GM23338 (cell line): ENCODE measurements at regions not wholly inside any gene's neighbourhood (a gene's known extent, or its start where the extent isn't known, plus 50 kb on each side); places are given as distances from the start of the nearest gene placed in this dataset.

Experiments used
- ATAC-seq: fragments of 200-7000 bp; cut with Tn5 transposase; 3 replicates; pipeline ENCODE4 v1.9.1; 2020
- DNase-seq: peaks from one replicate; pipeline ENCODE4 v3.0.0-alpha.2; 2015; ENCODE audit warnings: low spot score
- H2AFZ ChIP-seq: fragments of 200-600 bp; sonication (generic); 2 replicates; pipeline ENCODE4 v1.8.0; 2016; ENCODE audit warnings: antibody characterized with exemption, mild to moderate bottlenecking, moderate library complexity
- H3F3A ChIP-seq: fragments of 200-600 bp; sonication (generic); replicated peaks from 2 replicates; pipeline ENCODE4 v1.8.0; 2017; ENCODE audit warnings: antibody characterized with exemption, mixed run types, low read depth
- H3K27ac ChIP-seq: fragments of 200-600 bp; sonication (generic); 2 replicates; pipeline ENCODE4 v1.6.1; 2016; ENCODE audit warnings: low read depth
- H3K27me3 ChIP-seq: fragments of 200-600 bp; sonication (generic); 2 replicates; pipeline ENCODE4 v1.8.0; 2016; ENCODE audit warnings: mild to moderate bottlenecking, mixed run types, moderate library complexity; ENCODE audit not compliant: insufficient read depth
- H3K36me3 ChIP-seq: fragments of 200-600 bp; sonication (generic); 2 replicates; pipeline ENCODE4 v1.8.0; 2016; ENCODE audit warnings: mild to moderate bottlenecking; ENCODE audit not compliant: insufficient read depth
- H3K4me1 ChIP-seq: fragments of 200-600 bp; sonication (generic); 2 replicates; pipeline ENCODE4 v1.8.0; 2016; ENCODE audit warnings: mild to moderate bottlenecking, moderate library complexity; ENCODE audit not compliant: insufficient read depth
- H3K4me2 ChIP-seq: fragments of 200-600 bp; sonication (generic); 2 replicates; pipeline ENCODE4 v1.7.1; 2017; ENCODE audit warnings: mixed run types
- H3K4me3 ChIP-seq: fragments of 200-600 bp; sonication (generic); 2 replicates; pipeline ENCODE4 v1.6.1; 2016; ENCODE audit warnings: mixed run types
- H3K79me2 ChIP-seq: fragments of 200-600 bp; sonication (generic); replicated peaks from 2 replicates; pipeline ENCODE4 v1.8.0; 2017; ENCODE audit warnings: mild to moderate bottlenecking; ENCODE audit not compliant: insufficient read depth
- H3K9me2 ChIP-seq: fragments of 200-600 bp; sonication (generic); 2 replicates; pipeline ENCODE4 v1.8.0; 2017; ENCODE audit not compliant: insufficient read depth
- H4K20me1 ChIP-seq: fragments of 200-600 bp; sonication (generic); replicated peaks from 2 replicates; pipeline ENCODE4 v1.8.0; 2017; ENCODE audit warnings: mild to moderate bottlenecking; ENCODE audit not compliant: insufficient read depth
- H3K27ac Mint-ChIP-seq: 2 replicates; pipeline ENCODE4 v1.8.0; 2020; ENCODE audit warnings: inconsistent platforms, mild to moderate bottlenecking, moderate library complexity, mixed read lengths
- H3K27me3 Mint-ChIP-seq: 3 replicates; pipeline ENCODE4 v1.8.0; 2022; ENCODE audit warnings: low read depth, mild to moderate bottlenecking, moderate library complexity, mixed read lengths, inconsistent platforms; ENCODE audit not compliant: insufficient read depth, poor library complexity
- H3K36me3 Mint-ChIP-seq: 3 replicates; pipeline ENCODE4 v1.8.0; 2021; ENCODE audit warnings: low read depth, mild to moderate bottlenecking, inconsistent platforms, moderate library complexity, mixed read lengths
- H3K4me1 Mint-ChIP-seq: 3 replicates; pipeline ENCODE4 v1.8.0; 2020; ENCODE audit warnings: mild to moderate bottlenecking, inconsistent platforms, mixed read lengths
- H3K4me3 Mint-ChIP-seq: 3 replicates; pipeline ENCODE4 v1.8.0; 2021; ENCODE audit warnings: moderate library complexity, mild to moderate bottlenecking, inconsistent platforms, mixed read lengths
- H3K9me3 Mint-ChIP-seq: 3 replicates; pipeline ENCODE4 v1.8.0; 2020; ENCODE audit warnings: moderate library complexity, mild to moderate bottlenecking, inconsistent platforms, mixed read lengths
- CREB1 ChIP-seq: fragments of 250-450 bp; sonication (Bioruptor Pico); IDR thresholded peaks from 2 replicates; pipeline ENCODE4 v1.5.0; 2020; ENCODE audit warnings: low read depth, mild to moderate bottlenecking, moderate library complexity
- EZH2phosphoT487 ChIP-seq: fragments of 200-600 bp; sonication (generic); IDR thresholded peaks from one replicate; pipeline ENCODE4 v1.8.1; 2018; ENCODE audit warnings: antibody characterized with exemption; ENCODE audit not compliant: unreplicated experiment
- JUNB ChIP-seq: IDR thresholded peaks from one replicate; pipeline ENCODE4 v1.6.1; 2016; ENCODE audit warnings: antibody characterized with exemption; ENCODE audit not compliant: unreplicated experiment
- NANOG ChIP-seq: IDR thresholded peaks from 2 replicates; pipeline ENCODE4 v1.6.1; 2016; ENCODE audit warnings: antibody characterized with exemption, borderline replicate concordance
- POLR2AphosphoS5 ChIP-seq: IDR thresholded peaks from 2 replicates; pipeline ENCODE4 v1.6.1; 2016; ENCODE audit warnings: antibody characterized with exemption, low read depth
- STAT1 ChIP-seq: IDR thresholded peaks from one replicate; pipeline ENCODE4 v1.6.1; 2016; ENCODE audit warnings: antibody characterized with exemption; ENCODE audit not compliant: unreplicated experiment
- ZNF114 ChIP-seq: fragments of 250-450 bp; sonication (Bioruptor Pico); IDR thresholded peaks from 2 replicates; pipeline ENCODE4 v1.5.0; 2020; ENCODE audit warnings: mild to moderate bottlenecking, moderate library complexity
- TF ChIP-seq, protein P1 (sequence below): fragments of 250-450 bp; sonication (Bioruptor Pico); IDR thresholded peaks from 2 replicates; pipeline ENCODE4 v1.5.0; 2020; ENCODE audit warnings: mild to moderate bottlenecking, moderate library complexity
- TF ChIP-seq, protein P2 (sequence below): IDR thresholded peaks from 2 replicates; pipeline ENCODE4 v1.6.1; 2016; ENCODE audit warnings: antibody characterized with exemption
- TF ChIP-seq, protein P3 (sequence below): IDR thresholded peaks from one replicate; pipeline ENCODE4 v1.6.1; 2018; ENCODE audit warnings: antibody characterized with exemption; ENCODE audit not compliant: unreplicated experiment

DNA sequence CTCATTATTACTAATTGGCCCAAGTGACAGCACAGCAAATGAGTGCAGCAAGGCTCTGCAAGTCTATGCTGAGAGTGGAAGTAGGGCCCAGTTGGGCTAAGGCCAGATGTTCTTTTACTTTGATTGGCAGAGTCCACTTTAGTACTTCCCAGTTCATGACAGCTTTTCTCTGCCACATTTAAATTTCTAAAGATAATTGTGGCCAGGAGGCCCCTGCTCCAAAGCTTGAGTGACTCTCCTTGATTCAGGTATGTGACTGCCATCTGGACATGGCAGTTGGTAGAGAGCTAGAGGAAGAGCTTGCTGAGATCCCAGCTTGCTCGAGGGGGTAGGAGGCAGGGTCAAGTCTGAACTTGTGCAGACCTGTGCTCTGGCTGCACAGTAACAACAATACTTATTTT lies 154.1 kb downstream of the CARTPT start:
- H3K36me3 ChIP-seq: no peaks in the 10 kb centered on the region
- no peaks in the 10 kb centered on the region; the same call in 1 of the 2 replicates for H3K9me2 ChIP-seq
- H3K79me2 ChIP-seq: no peaks in the 10 kb centered on the region
- Mint-ChIP-seq H3K27me3 (no peaks in the 10 kb centered on the region), H3K4me1 (peaks cover 8% of the 10 kb centered on the region; the same call in 2 of the 3 replicates), H3K4me3 (no peak overlapping the region), H3K36me3 (no peaks in the 10 kb centered on the region), H3K9me3 (no peaks in the 10 kb centered on the region), H3K27ac (no peak overlapping the region; the same call in 1 of the 2 replicates)
- H3F3A ChIP-seq: no peaks in the 10 kb centered on the region
- no peaks in the 10 kb centered on the region for H3K27me3 ChIP-seq
- ATAC-seq: no peak
- H3K4me1 ChIP-seq: peaks cover 3% of the 10 kb centered on the region; the same call in 1 of the 2 replicates
- H3K4me3 ChIP-seq: no peak overlapping the region
- H2AFZ ChIP-seq: no peak overlapping the region; the same call in 1 of the 2 replicates
- H3K4me2 ChIP-seq: no peak overlapping the region
- TF ChIP-seq JUNB (no peak), NANOG (no peak), ZNF114 (CRISPR knock-in tag) (no peak), EZH2phosphoT487 (no peak), STAT1 (no peak), POLR2AphosphoS5 (no peak)
- TF ChIP-seq, protein P1, sequence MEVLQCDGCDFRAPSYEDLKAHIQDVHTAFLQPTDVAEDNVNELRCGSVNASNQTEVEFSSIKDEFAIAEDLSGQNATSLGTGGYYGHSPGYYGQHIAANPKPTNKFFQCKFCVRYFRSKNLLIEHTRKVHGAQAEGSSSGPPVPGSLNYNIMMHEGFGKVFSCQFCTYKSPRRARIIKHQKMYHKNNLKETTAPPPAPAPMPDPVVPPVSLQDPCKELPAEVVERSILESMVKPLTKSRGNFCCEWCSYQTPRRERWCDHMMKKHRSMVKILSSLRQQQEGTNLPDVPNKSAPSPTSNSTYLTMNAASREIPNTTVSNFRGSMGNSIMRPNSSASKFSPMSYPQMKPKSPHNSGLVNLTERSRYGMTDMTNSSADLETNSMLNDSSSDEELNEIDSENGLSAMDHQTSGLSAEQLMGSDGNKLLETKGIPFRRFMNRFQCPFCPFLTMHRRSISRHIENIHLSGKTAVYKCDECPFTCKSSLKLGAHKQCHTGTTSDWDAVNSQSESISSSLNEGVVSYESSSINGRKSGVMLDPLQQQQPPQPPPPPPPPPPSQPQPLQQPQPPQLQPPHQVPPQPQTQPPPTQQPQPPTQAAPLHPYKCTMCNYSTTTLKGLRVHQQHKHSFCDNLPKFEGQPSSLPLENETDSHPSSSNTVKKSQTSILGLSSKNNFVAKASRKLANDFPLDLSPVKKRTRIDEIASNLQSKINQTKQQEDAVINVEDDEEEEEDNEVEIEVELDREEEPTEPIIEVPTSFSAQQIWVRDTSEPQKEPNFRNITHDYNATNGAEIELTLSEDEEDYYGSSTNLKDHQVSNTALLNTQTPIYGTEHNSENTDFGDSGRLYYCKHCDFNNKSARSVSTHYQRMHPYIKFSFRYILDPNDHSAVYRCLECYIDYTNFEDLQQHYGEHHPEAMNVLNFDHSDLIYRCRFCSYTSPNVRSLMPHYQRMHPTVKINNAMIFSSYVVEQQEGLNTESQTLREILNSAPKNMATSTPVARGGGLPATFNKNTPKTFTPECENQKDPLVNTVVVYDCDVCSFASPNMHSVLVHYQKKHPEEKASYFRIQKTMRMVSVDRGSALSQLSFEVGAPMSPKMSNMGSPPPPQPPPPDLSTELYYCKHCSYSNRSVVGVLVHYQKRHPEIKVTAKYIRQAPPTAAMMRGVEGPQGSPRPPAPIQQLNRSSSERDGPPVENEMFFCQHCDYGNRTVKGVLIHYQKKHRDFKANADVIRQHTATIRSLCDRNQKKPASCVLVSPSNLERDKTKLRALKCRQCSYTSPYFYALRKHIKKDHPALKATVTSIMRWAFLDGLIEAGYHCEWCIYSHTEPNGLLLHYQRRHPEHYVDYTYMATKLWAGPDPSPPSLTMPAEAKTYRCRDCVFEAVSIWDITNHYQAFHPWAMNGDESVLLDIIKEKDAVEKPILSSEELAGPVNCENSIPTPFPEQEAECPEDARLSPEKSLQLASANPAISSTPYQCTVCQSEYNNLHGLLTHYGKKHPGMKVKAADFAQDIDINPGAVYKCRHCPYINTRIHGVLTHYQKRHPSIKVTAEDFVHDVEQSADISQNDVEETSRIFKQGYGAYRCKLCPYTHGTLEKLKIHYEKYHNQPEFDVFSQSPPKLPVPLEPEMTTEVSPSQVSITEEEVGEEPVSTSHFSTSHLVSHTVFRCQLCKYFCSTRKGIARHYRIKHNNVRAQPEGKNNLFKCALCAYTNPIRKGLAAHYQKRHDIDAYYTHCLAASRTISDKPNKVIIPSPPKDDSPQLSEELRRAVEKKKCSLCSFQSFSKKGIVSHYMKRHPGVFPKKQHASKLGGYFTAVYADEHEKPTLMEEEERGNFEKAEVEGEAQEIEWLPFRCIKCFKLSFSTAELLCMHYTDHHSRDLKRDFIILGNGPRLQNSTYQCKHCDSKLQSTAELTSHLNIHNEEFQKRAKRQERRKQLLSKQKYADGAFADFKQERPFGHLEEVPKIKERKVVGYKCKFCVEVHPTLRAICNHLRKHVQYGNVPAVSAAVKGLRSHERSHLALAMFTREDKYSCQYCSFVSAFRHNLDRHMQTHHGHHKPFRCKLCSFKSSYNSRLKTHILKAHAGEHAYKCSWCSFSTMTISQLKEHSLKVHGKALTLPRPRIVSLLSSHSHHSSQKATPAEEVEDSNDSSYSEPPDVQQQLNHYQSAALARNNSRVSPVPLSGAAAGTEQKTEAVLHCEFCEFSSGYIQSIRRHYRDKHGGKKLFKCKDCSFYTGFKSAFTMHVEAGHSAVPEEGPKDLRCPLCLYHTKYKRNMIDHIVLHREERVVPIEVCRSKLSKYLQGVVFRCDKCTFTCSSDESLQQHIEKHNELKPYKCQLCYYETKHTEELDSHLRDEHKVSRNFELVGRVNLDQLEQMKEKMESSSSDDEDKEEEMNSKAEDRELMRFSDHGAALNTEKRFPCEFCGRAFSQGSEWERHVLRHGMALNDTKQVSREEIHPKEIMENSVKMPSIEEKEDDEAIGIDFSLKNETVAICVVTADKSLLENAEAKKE (CRISPR knock-in tag): no peak
- no peak overlapping the region for H3K27ac ChIP-seq
- H4K20me1 ChIP-seq: no peaks in the 10 kb centered on the region
- no peak for DNase-seq

DNA sequence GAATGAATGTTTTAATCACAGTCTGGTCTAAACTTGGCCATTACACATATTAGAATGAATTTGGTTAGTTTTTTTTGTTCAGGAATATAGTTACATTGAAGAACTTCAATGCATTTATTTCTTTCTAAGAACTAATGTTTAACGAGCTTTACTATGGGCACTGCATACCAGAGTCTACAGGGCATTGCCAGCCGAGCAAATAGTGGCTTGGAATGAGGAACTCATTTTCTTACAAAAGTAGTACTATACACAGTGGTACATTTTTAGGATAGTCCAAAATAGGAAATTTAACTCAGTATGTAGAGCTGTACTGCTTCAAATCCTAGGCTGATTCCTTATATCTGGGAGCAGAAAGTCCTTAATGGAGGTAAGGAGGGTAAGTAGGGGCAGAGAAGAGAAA lies 155.4 kb downstream of the CARTPT start:
- Histone ChIP-seq H3K27me3 (no peaks in the 10 kb centered on the region), H3K4me1 (peaks cover 3% of the 10 kb centered on the region; the same call in 1 of the 2 replicates), H3K27ac (no peak overlapping the region), H3K36me3 (no peaks in the 10 kb centered on the region), H2AFZ (no peak overlapping the region), H3K4me3 (no peak overlapping the region), H3K4me2 (no peak overlapping the region), H3K9me2 (no peaks in the 10 kb centered on the region; the same call in 1 of the 2 replicates), H3F3A (no peaks in the 10 kb centered on the region), H4K20me1 (no peaks in the 10 kb centered on the region), H3K79me2 (no peaks in the 10 kb centered on the region)
- Mint-ChIP-seq H3K4me1 (peaks cover 8% of the 10 kb centered on the region; the same call in 2 of the 3 replicates), H3K36me3 (no peaks in the 10 kb centered on the region), H3K27me3 (no peaks in the 10 kb centered on the region), H3K27ac (no peak overlapping the region), H3K9me3 (no peaks in the 10 kb centered on the region), H3K4me3 (no peak overlapping the region)
- no peak for ATAC-seq
- no peak for DNase-seq
- no peak for TF ChIP-seq EZH2phosphoT487
- TF ChIP-seq ZNF114 (CRISPR knock-in tag): no peak
- no peak for TF ChIP-seq CREB1 (CRISPR knock-in tag)
- TF ChIP-seq, protein P2, sequence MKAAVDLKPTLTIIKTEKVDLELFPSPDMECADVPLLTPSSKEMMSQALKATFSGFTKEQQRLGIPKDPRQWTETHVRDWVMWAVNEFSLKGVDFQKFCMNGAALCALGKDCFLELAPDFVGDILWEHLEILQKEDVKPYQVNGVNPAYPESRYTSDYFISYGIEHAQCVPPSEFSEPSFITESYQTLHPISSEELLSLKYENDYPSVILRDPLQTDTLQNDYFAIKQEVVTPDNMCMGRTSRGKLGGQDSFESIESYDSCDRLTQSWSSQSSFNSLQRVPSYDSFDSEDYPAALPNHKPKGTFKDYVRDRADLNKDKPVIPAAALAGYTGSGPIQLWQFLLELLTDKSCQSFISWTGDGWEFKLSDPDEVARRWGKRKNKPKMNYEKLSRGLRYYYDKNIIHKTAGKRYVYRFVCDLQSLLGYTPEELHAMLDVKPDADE: no peak
- TF ChIP-seq, protein P3, sequence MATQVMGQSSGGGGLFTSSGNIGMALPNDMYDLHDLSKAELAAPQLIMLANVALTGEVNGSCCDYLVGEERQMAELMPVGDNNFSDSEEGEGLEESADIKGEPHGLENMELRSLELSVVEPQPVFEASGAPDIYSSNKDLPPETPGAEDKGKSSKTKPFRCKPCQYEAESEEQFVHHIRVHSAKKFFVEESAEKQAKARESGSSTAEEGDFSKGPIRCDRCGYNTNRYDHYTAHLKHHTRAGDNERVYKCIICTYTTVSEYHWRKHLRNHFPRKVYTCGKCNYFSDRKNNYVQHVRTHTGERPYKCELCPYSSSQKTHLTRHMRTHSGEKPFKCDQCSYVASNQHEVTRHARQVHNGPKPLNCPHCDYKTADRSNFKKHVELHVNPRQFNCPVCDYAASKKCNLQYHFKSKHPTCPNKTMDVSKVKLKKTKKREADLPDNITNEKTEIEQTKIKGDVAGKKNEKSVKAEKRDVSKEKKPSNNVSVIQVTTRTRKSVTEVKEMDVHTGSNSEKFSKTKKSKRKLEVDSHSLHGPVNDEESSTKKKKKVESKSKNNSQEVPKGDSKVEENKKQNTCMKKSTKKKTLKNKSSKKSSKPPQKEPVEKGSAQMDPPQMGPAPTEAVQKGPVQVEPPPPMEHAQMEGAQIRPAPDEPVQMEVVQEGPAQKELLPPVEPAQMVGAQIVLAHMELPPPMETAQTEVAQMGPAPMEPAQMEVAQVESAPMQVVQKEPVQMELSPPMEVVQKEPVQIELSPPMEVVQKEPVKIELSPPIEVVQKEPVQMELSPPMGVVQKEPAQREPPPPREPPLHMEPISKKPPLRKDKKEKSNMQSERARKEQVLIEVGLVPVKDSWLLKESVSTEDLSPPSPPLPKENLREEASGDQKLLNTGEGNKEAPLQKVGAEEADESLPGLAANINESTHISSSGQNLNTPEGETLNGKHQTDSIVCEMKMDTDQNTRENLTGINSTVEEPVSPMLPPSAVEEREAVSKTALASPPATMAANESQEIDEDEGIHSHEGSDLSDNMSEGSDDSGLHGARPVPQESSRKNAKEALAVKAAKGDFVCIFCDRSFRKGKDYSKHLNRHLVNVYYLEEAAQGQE: no peak
- TF ChIP-seq NANOG: no peak
- no peak for TF ChIP-seq POLR2AphosphoS5
